DMS53 (cell line): ENCODE measurements at regions not wholly inside any gene's neighbourhood (a gene's known extent, or its start where the extent isn't known, plus 50 kb on each side); places are given as distances from the start of the nearest gene placed in this dataset.
A peak's percentile ranks its signal among the peaks of the same experiment; 100 is the strongest.
"Not testable (repeated sequence)": the region's sequence is repeated elsewhere in the genome, so short reads cannot be mapped to it uniquely, and the experiment has no call there.

ENCODE experiments used
- DNase-seq: peaks from one replicate; lab custom pipeline; 2025; lab: John Stamatoyannopoulos, UW

- no peak for DNase-seq
These were observed 91.9 kb upstream of the TSPAN2 start for GRCh38 chr1:115181231-115181630.

- no peak for DNase-seq
These were observed 90.2 kb upstream of the TSPAN2 start for GRCh38 chr1:115179397-115180079.

- no peak for DNase-seq
These were observed 86.9 kb upstream of the TSPAN2 start for GRCh38 chr1:115176189-115176588.

GRCh38 chr1:115175596-115175995 is 86.3 kb upstream of the TSPAN2 start:
- DNase-seq: no peak

- DNase-seq: no peak
These were observed 83.8 kb upstream of the TSPAN2 start for GRCh38 chr1:115173151-115173550.

- DNase-seq: no peak
These were observed 83.0 kb upstream of the TSPAN2 start for GRCh38 chr1:115172270-115172669.

GRCh38 chr1:115170961-115171392 is 81.7 kb upstream of the TSPAN2 start:
- DNase-seq: no peak

- DNase-seq: no peak
These were observed 81.1 kb upstream of the TSPAN2 start for GRCh38 chr1:115170377-115170776.

GRCh38 chr1:115168026-115168425 is 78.7 kb upstream of the TSPAN2 start:
- no peak for DNase-seq

GRCh38 chr1:115166531-115167091 is 77.3 kb upstream of the TSPAN2 start:
- DNase-seq: peak; percentile 26

- DNase-seq: no peak
These were observed 76.5 kb upstream of the TSPAN2 start for GRCh38 chr1:115165776-115166175.

GRCh38 chr1:115164940-115165705 is 75.8 kb upstream of the TSPAN2 start:
- no peak for DNase-seq

GRCh38 chr1:115164484-115164883 is 75.2 kb upstream of the TSPAN2 start:
- DNase-seq: no peak

- DNase-seq: no peak
These were observed 71.4 kb upstream of the TSPAN2 start for GRCh38 chr1:115160728-115161127.

GRCh38 chr1:115159958-115160357 is 70.7 kb upstream of the TSPAN2 start:
- DNase-seq: no peak

- DNase-seq: no peak
These were observed 68.9 kb upstream of the TSPAN2 start for GRCh38 chr1:115158181-115158580.

- no peak for DNase-seq
These were observed 67.6 kb upstream of the TSPAN2 start for GRCh38 chr1:115156826-115157468.

GRCh38 chr1:115153966-115154557 is 64.8 kb upstream of the TSPAN2 start:
- no peak for DNase-seq

GRCh38 chr1:115147928-115148327 is 58.6 kb upstream of the TSPAN2 start:
- not testable (repeated sequence) for DNase-seq

- no peak for DNase-seq
These were observed 55.9 kb upstream of the TSPAN2 start for GRCh38 chr1:115145226-115145625.

GRCh38 chr1:115144176-115144575 is 54.9 kb upstream of the TSPAN2 start:
- DNase-seq: no peak

- no peak for DNase-seq
These were observed 53.3 kb upstream of the TSPAN2 start for GRCh38 chr1:115142616-115143015.

- no peak for DNase-seq
These were observed 51.8 kb upstream of the TSPAN2 start for GRCh38 chr1:115141145-115141454.
